Keratinocyte (primary cell): ENCODE measurements at regions not wholly inside any gene's neighbourhood (a gene's known extent, or its start where the extent isn't known, plus 50 kb on each side); places are given as distances from the start of the nearest gene placed in this dataset.

ENCODE experiments used
- EZH2 ChIP-seq: IDR thresholded peaks from one replicate; pipeline ENCODE4 v1.6.1; 2012; ENCODE audit warnings: inconsistent platforms, mild to moderate bottlenecking, low read length, moderate library complexity
- TF ChIP-seq, protein P1 (sequence below), 3 experiments: IDR thresholded peaks in 1 of 3; conservative IDR thresholded peaks in 1 of 3; optimal IDR thresholded peaks in 1 of 3; 2 replicates in 2 of 3; 3 replicates in 1 of 3; pipeline versions ENCODE3 to v1.5.1; 2011; ENCODE audit warnings: low read length in 3 of 3, mild to moderate bottlenecking in 3 of 3, moderate library complexity in 2 of 3, control low read depth in 1 of 3, inconsistent platforms in 1 of 3; ENCODE audit not compliant: insufficient read depth in 2 of 3; ENCODE audit errors: extremely low read depth in 1 of 3

DNA sequence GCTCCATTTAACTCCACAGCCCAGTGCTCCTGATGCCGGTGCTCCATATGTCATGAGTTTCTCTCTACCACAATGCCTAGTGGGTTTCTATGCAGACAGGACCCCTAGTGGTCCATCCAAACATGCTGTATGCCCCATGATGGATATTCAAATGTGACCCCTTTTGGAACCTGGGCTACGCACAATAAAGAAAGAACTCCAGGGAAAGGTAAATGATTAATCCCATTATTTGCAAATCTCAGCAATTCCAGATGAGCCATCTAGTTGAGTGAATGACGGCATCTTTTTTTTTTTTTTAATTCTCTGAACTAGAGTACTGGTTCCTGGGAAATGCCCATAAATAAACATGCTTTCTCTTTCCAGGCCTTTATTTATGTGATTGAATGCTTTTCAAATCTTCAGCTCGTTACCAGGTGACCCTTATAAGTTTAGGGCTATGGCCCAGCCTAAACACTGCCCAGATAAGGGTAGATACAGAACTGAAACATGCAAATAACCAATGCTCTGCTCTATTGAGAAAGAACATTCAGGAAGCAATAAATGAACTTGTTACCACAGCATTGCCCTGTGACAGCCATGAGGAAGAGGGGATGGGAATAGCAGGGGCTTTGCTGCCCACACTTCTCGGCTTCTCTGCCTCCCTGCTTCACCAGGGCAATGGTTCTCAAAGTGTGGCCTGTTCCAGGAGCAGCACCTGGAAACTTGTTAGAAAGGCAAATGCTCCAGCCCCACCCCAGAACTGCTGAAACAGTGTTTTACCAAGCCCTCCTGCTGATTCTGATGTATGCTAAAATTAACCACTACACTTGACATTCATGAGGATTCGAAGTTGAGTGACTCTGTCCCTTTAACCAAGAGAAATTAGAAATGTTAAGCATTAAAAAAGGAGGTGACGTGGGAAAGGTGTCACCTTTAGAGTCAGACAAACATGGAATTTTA lies 151.7 kb downstream of the SEC16B start:
- TF ChIP-seq, protein P1, sequence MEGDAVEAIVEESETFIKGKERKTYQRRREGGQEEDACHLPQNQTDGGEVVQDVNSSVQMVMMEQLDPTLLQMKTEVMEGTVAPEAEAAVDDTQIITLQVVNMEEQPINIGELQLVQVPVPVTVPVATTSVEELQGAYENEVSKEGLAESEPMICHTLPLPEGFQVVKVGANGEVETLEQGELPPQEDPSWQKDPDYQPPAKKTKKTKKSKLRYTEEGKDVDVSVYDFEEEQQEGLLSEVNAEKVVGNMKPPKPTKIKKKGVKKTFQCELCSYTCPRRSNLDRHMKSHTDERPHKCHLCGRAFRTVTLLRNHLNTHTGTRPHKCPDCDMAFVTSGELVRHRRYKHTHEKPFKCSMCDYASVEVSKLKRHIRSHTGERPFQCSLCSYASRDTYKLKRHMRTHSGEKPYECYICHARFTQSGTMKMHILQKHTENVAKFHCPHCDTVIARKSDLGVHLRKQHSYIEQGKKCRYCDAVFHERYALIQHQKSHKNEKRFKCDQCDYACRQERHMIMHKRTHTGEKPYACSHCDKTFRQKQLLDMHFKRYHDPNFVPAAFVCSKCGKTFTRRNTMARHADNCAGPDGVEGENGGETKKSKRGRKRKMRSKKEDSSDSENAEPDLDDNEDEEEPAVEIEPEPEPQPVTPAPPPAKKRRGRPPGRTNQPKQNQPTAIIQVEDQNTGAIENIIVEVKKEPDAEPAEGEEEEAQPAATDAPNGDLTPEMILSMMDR (optimal IDR thresholded peaks at IDR 0.05 in 1 of 3, IDR thresholded peaks at IDR 0.05 in 1 of 3, conservative IDR thresholded peaks at IDR 0.05 in 1 of 3; ENCODE audit: extremely low read depth in 1 of 3, insufficient read depth in 2 of 3, low read length in 3 of 3) = no peak
- TF ChIP-seq EZH2 = no peak
